NCI-H1048 (cell line): ENCODE measurements at regions not wholly inside any gene's neighbourhood (a gene's known extent, or its start where the extent isn't known, plus 50 kb on each side); places are given as distances from the start of the nearest gene placed in this dataset.
"Not testable (repeated sequence)": the region's sequence is repeated elsewhere in the genome, so short reads cannot be mapped to it uniquely, and the experiment has no call there.

Source experiments
- DNase-seq: peaks from one replicate; lab custom pipeline; 2025; lab: John Stamatoyannopoulos, UW

DNA sequence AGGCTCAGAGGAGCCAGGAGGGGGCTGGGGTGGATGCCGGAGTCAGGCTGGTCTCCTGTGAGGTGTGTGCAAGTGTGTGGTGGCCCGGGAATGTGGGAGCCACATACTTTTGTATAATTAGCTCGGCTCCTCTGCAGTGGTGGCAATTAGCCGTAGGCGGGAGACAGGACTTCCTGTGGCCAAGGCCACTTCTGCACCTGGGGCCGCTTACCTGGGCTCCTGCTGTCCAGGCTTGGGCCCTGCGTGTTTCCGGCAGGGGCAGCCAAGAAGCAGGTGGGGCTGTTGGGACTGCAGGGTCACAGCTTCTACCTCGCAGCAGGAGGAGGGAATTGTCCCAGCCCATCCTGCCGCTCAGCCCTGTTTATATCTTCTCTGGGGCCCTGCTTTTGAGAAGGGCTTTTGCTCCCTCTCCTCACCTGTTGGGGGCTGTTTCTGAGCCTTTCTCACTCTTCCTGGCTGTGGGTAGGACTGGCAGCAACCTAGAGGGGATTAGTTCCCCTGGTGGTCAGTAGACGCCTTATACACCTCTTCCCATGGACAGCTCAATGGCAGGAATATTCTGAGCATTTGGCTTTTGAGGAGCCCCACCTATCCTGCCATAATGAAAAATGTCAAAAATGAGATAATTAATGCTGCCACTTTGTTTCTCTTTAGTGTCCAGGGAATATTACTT is 145.4 kb upstream of the PITX1 start:
- DNase-seq: no peak

DNA sequence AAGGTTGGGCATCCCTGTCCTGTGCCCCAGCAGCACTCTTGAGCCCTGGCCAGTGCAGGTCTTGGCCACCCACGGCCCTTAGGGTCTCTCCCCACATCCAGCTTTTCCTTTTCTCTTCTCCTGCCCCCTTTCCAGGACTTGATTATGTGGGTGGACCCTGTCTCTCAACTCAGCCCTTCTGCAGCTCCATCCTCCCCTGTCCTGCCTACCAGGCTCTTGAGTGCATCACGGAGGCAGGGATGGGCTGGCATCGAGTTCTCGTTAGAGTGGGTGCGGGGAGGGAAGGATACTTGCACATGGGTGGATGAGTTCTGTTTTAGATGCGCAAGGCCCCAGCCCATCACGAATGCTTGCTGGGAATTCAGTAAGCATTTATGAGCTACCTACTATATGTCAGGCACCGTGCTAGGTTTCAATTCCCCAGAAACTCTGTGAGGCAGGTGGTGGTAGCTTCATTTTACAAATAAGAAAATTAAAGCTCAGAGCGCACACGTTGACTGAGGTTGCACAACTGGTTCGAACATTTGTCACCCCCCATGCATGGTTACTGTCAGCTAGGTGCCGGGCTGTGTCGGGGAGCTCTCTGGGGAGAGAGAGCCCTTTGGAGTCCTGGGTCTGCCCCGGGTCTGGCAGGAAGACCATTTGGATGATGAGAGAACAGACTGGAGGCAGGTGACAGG is 144.6 kb upstream of the PITX1 start:
- DNase-seq: no peak

DNA sequence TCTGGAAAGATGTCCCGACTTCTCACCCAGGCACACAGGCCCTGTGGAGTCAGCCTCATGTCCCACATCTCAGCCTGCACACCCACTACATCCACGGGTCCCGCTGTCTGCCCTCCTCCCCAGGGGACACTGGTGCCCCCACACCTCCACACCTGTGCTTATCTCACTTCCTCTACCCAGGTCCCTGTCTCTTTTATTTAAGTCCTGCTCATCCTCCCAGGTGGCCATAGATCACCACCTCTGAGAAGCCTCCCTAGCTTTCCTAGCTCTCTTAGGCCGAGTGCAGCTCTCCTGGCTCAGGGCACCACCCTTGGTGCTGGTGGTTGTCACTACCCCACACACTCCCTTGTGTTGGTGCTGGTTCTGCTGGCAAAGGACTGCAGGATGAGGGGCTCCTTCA is 143.6 kb upstream of the PITX1 start:
- DNase-seq: no peak

DNA sequence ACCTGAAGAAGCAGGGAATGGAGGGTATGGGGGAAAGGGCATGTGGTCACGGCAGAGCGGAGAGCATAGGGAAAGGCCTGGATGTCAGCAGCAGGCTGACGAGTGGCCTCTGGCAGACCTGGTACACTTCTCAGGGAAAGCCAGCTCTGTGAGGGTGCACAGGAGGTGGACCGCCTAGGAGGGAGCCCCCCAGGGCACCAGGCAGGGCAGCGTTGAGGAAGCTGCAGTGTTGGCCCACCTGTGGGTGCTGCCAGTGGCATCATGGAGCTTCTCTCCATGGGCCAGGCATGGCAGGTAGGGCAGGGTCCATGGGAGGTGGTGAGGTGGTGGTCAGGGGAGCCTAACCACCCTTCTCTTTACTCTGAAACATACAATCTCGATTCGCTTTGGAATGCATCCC is 143.0 kb upstream of the PITX1 start:
- no peak for DNase-seq

DNA sequence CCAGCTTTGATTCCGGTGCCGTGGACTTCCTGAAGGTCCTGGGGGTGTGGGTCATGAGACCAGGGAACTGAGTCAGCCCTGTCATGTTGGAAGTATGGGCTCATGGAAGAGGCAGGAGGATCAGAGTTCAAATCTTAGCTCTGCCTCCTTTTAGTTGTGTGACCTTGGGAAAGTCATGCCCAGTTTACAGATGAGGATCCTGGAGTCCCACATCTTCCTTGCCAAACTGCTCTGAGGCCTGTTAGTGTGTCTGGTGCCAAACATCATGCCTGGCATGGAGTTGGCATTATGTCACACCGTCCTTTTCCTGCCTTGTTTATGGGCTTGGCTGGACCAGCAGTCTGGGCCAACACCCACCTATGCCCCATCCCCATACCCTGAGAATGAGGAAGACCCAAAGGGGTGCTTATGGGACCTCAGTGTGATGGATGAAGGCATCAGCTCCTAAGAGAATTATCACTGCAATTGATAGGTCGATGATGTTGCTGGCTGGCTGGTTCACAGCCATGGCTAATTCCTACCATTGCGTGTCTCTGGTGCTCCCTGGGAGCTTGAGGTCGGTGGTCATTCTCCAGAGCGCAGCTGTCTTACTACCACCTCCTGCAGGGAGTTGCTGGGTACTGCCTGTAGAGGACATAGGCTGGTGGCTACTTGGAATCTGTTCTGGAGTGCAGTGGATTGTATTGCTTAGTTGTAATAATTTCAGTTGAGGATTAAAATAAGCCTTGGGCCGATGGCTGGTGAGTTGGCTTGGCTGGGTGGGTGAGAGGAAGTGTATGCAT is 140.5 kb upstream of the PITX1 start:
- DNase-seq: no peak

GRCh38 chr5:135173662-135174290 is 139.7 kb upstream of the PITX1 start:
- no peak for DNase-seq

- DNase-seq: no peak
Measured at GRCh38 chr5:135172718-135173117, 138.7 kb upstream of the PITX1 start.

DNA sequence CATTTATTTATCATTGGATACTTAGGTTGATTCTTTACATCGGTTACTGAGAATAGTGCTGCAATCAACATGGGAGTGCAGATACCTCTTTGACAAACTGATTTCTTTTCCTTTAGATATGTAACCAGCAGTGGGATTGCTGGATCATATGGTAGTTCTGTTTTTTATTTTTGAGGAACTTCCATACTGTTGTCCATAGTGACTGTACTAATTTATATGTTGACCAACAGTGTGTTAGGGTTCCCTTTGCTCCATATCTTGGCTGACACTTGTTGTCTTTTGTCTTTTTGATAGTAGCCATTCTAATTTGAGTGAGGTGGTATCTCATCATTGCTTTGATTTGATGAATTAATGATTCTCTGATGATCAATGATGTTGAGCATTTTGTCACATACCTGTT is 137.3 kb upstream of the PITX1 start:
- DNase-seq: no peak

DNA sequence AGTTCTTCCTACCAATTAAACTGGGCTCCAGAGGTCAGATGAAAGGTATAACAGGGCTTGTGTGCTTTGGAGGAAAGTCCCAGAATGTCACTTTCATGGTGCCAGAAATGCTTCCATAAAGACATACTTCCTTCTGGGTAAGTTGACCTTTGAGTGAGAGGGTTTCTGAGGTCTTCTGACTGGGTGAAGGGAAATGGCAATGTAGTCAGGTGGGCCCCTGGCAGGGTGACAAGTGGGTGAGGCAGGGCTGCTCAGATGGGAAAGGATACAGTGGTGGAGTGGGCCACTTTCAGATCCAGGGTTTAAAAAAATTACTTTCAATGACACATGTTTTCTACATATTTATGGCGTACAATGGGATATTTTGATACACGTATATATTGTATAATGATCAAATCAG is 136.5 kb upstream of the PITX1 start:
- no peak for DNase-seq

DNA sequence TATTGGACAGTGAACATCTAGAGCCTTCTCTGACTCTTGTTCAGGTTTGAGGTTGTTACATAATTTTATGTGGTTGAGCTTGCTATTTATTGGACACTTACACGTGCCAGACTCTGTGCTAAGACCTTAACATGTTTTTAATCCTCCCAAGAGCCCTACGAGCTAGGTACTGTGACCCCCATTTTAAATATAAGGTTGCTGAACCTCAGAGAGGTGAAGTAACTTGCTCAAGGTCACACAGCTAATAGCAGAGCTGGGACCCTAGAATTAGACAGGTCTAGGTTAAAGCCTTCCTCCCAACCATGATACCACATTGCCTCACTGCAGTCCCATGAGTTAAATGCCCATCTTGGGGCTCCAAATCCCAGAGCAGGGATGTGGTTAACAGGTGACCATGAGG is 135.7 kb upstream of the PITX1 start:
- no peak for DNase-seq

- DNase-seq: no peak
Measured at GRCh38 chr5:135167634-135168033, 133.6 kb upstream of the PITX1 start.

DNA sequence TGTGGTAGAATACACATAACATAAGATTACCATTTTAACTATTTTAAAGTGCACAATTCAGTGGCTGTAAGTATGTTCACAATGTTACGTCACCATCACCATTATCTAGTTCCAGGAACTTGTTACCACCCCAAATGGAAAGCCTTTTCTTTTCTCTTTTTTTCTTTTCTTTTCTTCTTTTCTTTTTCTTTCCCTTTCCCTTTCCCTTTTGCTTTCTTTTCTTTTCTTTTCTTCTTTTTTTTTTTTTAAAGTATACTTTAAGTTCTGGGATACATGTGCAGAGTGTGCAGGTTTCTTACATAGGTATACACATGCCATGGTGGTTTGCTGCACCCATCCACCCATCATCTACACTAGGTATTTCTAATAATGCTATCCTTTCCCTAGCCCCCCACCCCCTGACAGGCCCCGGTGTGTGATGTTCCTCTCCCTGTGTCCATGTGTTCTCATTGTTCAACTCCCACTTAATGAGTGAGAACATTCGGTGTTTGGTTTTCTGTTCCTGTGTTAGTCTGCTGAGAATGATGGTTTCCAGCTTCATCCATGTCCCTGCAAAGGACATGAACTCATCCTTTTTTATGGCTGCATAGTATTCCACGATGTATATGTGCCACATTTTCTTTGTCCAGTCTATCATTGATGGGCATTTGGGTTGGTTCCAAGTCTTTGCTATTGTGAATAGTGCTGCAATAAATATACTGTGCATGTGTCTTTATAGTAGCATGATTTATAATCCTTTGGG is 131.0 kb upstream of the PITX1 start:
- not testable (repeated sequence) for DNase-seq

DNA sequence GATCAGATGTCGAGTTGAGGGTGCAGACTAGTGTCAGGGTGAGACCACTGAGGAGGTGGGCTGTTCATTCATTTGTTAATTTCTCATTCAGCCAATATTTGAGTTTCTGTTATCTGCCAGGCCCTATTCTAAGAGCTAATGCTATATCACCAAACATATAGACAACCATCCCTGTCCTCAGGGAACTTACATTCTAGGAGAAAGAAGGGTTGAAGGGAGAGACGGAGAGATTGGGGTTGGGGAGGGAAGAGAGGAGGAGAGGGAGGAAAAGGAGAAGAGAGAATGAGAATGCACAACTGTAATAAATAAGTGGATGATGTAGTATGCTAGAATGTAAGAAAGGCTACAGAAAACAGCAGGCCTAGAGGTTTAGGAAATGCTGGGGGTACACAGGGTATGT is 129.9 kb upstream of the PITX1 start:
- DNase-seq: no peak

DNA sequence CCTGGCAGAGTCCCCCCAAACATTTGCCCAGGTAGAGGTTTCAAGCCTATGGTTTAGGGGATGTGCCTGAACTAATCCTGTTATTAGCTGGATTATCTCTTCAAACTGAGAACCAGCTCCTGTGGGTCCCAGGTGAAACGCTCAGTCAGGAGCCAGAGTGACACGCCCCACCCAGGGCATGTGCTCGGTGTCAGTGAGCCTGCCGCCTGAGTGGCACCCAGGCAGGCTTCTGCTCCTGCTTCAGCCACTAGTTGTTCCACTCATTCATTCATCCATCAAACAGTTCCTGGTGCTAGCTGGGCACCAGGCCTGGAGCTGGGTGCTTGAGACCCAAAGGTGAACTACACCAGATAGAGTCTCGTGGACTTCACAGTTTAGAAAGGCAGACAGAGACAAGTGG is 129.4 kb upstream of the PITX1 start:
- no peak for DNase-seq

DNA sequence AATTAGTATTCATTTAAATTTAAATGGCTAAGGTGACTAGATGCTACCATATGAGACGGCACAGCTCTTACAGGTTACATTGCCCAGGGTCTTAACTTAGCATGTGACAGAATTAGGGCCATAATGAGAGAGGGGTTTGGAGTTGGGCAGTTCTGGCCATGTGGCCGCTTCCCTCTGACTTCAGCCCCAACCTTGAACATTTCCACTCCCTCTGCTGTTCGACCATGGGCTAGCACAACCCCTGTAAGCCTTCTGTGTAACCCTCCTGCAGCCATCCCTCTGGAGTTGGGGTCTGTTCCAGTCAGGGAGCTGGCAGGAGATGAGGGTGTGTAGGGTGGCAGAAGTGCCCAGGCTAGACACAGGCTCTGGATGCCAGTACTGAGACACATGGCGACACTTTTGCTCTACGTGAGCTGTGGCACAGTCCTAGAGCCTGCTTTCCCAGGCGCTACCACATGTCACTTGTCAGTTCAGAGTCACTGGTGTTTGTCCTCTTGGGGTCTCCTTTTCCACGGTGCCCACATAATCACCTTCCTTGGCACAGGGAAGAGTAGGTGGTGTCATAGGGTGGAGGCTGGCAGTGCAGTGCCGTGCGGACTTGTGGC is 128.7 kb upstream of the PITX1 start:
- no peak for DNase-seq

- DNase-seq: no peak
Measured at GRCh38 chr5:135161221-135161620, 127.2 kb upstream of the PITX1 start.

GRCh38 chr5:135160036-135160675 is 126.1 kb upstream of the PITX1 start:
- no peak for DNase-seq

DNA sequence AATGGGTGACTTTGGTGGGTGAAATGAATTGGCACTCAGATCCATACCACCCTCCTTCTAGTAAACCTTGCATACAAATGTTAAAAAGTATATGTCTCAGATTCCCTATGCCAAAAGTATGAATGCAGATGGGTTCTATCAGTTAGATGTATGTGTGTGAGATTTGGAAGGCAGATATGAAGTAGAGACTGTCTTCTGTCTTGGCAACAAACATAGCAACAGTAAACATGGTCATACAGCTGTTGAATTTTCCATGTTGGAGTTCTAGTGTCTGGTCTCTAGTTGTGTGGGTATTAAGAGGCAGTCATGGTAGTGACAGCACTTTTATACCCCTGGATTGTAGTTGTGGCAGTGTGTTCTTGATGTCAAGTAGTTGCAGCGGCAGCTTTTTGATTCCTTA is 125.6 kb upstream of the PITX1 start:
- no peak for DNase-seq

DNA sequence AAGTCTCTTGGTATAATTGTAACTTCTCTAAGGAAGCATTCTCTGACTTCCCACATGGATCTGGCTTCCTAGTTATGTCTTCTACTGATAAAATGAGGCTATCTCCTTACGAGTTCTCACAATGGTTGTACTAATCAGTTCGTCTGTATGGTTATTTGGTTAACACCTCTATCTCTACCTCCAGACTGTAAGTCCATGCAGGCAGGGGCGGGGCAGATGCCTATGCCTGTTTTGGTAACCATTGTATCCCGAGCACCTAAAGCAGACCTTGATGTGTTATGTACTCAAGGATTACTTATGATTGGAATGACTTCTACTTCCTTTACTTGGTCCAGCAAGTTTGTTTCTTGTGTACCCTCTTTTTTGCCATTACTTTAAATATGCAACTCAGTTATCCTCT is 125.0 kb upstream of the PITX1 start:
- DNase-seq: no peak

- no peak for DNase-seq
Measured at GRCh38 chr5:135158314-135158697, 124.3 kb upstream of the PITX1 start.
